ENCODE measurements at regions not wholly inside any gene's neighbourhood (a gene's known extent, or its start where the extent isn't known, plus 50 kb on each side); places are given as distances from the start of the nearest gene placed in this dataset.

DNA sequence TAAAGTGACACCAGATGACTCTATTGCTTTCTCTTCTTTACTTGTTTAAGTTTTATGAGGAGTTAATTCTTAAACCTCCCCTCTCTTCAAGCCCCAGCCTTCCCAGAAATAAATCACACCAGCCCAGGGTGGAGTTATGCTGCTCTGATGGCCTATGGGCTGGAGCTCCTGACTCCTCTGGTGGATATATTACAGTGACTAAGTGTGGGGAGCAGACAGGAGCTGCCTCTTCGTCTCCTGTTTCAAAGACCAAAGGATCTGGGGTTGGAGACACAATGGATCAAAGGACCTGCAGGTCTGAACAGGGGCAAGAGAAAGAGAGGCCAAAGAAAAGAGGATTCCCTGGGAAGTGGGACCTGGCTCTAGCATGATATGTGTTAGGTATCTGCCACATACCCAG lies 312.0 kb upstream of the MSX2 start:
- no peak for DNase-seq (ENCODE audit: low spot score)

- DNase-seq (ENCODE audit: low spot score): no peak
Measured at GRCh38 chr5:174412941-174413340, 311.4 kb upstream of the MSX2 start.

DNA sequence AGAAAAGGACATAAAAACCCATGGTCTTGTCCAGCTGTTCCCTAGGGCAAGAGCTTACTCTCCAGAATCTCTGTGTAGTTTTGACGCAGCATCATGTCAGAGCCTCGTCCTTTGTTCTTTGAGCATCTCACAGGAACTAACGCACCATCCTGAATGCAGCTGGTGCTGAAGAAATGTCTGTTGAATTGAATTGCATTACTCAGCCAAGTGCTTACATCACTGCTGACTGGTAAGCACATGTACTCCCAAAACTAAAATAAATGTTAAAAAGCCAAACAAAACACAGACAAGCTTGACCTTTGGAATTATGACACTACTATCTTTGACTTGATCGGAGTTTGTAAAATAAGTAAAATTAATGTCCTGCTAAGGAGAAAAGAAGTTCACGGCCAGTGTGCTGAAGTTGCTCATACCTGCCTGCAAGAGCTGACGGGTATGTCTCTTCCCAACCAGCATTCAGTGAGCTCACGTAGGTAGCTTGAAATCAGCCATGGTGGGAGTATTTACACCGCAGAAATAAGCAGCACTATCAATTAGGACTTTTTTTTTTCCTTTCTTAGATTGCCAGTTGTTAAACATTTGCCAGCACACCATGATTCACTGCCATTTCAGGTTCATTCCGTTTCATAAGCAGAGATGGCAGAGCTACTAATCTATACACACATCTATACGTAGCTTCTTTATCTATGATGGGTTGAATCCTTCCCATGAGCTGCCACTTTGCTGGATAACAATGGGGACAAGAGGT lies 310.6 kb upstream of the MSX2 start:
- DNase-seq (ENCODE audit: low spot score): no peak

DNA sequence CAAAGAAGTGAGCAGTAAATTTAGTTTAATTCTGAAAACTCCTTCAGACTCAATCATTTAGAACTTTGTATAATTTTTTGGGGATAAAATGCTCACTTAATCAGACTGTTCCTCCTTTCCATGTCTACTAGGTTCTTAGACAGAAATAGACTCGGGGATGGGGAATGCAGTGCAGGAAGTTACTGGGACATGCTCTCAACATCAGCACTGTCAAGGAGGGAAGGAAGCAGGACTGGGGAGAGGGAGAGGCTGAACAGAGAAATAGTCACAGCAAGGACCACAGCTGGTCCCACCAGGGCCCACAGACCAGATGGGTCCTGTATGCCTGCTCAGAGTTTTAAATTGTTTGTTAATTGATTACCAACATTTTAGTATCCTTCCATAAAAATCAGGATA lies 310.1 kb upstream of the MSX2 start:
- DNase-seq (ENCODE audit: low spot score): no peak

- DNase-seq (ENCODE audit: low spot score): peak; percentile 35
Measured at GRCh38 chr5:174418809-174419539, 305.4 kb upstream of the MSX2 start.

DNA sequence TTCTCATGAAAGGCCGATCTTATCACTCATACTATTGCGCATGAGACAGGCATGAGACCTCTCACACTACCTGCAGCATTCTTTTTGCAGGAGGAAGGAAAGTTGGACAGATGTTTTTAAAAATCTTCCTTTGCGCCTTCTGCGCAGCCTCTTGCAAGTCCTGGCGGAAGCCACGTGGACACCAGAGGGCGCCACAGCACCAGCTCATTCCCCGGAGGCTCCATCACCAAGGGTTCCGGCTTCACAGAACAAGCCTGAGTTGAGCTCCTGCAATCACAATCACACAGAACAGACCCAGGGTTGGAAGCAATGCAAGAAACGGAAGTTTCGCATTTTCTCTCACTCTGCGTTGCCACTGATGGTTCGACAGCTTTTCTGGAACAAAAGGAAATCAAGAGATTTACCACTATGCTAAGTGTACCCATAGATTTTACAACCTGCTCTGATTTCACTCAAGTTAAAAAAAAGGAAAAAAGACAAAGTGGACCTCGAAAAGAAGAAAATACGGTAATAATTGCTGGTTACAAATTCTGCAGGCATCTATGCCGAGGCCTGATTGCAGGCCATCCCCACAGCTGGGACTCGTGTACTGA lies 304.7 kb upstream of the MSX2 start:
- peak; percentile 84 for DNase-seq (ENCODE audit: low spot score)

GRCh38 chr5:174420651-174421407 lies 303.6 kb upstream of the MSX2 start:
- DNase-seq (ENCODE audit: low spot score): no peak

GRCh38 chr5:174421408-174421805 lies 303.0 kb upstream of the MSX2 start:
- DNase-seq (ENCODE audit: low spot score): no peak

DNA sequence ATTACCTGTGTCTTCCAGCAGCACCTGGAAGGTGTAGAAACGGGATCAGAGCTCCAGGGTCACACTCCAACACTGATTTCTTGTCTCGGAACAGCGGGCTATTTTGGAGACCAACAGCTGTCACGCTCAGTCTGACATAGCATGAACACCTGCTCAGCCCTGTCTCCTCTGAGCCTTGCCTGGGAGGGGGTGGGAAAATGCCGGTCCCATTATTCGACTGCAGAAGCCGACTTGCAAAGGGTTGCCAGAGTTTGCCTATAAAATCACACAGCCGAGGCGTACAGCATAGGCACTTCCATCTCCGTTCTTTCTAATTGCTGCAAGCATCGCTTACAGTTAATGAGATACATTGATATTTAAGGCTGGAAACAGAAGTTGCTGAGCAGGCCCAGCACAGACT lies 300.8 kb upstream of the MSX2 start:
- no peak for DNase-seq (ENCODE audit: low spot score)

DNA sequence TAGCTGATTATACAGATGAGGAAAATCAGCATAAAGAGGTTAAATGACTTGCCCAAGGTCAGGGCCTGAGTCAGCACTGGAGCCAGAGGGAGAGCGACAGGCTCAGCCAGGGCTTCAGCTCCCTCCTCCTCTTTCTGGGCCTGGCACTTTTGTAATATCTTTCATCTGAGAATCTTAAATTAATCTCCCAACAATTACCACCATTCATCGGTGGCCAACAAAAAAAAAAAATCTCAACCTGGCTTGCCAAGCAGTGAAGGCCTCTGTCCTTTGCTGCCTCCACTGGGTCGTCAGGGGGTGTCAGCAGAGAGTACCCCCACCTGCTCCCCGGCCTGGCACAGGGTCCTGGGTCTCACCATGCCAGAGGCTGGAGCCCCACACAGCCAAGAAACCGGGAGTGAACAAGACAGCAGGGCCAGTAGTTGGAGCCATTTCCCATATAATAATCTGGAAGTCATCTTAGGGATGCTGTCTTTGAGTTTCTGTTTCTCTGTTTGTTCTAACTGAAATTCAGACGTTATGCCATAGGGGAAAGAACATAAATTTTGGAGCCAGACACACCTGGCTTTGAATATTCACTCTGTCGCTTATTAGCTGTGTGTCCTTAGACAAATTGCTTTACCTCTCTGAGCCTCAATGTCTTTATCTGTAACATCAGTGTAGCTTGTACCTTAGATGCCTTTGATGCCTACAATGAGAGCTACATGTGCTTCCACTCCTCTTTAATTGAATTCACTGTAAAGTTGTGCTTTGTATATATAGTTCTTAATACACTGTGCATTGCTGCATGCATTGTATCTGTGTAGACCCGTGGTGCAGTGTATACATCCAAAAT lies 299.9 kb upstream of the MSX2 start:
- peak; percentile 56 for DNase-seq (ENCODE audit: low spot score)

- DNase-seq (ENCODE audit: low spot score): no peak
Measured at GRCh38 chr5:174425271-174425963, 299.0 kb upstream of the MSX2 start.

DNA sequence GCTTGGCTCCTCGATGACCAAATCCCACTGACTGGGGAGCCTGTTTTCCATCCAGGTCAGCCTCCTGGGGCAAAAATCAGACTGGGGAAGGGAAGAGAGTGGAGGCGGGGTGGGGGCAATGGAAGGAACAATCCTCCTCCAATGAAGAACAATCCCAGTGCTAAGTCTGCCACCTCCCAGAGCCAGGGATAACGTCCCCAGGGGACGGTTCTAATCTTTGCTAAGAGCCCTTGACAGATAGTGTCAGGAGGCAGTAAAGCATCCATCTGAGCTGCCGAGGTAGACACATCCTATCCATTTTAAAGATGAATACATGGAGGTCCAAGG lies 298.5 kb upstream of the MSX2 start:
- DNase-seq (ENCODE audit: low spot score): peak; percentile 76

GRCh38 chr5:174426388-174426787 lies 298.0 kb upstream of the MSX2 start:
- peak; percentile 40 for DNase-seq (ENCODE audit: low spot score)

DNA sequence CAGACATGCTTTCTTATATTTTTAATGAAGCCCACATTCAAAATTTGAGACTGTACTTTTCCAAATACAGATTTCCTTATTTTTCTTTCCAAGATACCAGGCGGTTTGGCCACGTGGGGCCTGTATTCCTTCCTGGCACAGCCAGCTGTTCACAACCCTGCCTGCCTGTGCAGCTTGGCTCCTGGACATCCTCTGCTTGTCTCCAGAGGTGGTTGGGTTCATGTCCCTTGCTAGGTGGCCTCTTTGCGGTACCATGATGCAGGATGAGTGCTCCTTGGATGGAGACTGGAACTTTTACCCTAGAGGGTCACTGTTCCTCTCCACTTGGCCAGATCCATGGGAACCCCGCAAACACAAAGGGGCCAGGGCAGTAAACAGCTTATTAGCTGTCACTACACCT lies 297.5 kb upstream of the MSX2 start:
- DNase-seq (ENCODE audit: low spot score): no peak

DNA sequence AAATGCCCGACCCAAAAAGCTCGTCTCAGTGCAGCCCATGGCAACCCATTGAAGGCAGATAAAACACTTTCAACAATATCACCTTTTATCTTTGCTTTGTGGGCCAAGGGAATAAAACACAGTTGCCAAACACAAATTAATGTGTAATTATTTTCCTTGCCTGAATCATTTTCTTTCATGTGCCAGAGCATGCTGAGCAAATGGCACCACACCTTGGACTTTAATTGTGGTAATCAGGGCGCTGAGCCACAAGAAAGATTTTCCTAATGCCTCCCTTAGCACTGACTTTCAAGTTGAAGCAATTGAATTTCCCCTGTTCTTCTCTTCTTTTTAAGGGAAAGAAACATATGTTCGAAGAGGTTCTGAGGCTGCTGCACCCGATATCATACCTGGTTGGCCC lies 297.1 kb upstream of the MSX2 start:
- no peak for DNase-seq (ENCODE audit: low spot score)

- DNase-seq (ENCODE audit: low spot score): no peak
Measured at GRCh38 chr5:174428895-174429294, 295.5 kb upstream of the MSX2 start.

GRCh38 chr5:174430940-174431339 lies 293.4 kb upstream of the MSX2 start:
- DNase-seq (ENCODE audit: low spot score): no peak

GRCh38 chr5:174431504-174431903 lies 292.9 kb upstream of the MSX2 start:
- DNase-seq (ENCODE audit: low spot score): no peak

GRCh38 chr5:174433098-174433497 lies 291.3 kb upstream of the MSX2 start:
- DNase-seq (ENCODE audit: low spot score): no peak

- peak; percentile 53 for DNase-seq (ENCODE audit: low spot score)
Measured at GRCh38 chr5:174436750-174437149, 287.6 kb upstream of the MSX2 start.

GRCh38 chr5:174444479-174445188 lies 279.7 kb upstream of the MSX2 start:
- no peak for DNase-seq (ENCODE audit: low spot score)

All from D341Med (cell line).